Stimulated activated CD4-positive, alpha-beta T cell treated with anti-CD3 and anti-CD28 coated beads, Interleukin-15, amount 100 ng/mL, for 48 hours (primary cell): ENCODE measurements at regions not wholly inside any gene's neighbourhood (a gene's known extent, or its start where the extent isn't known, plus 50 kb on each side); places are given as distances from the start of the nearest gene placed in this dataset.
"Not testable (repeated sequence)": the region's sequence is repeated elsewhere in the genome, so short reads cannot be mapped to it uniquely, and the experiment has no call there.

Experiments used
- DNase-seq, 2 donors: peaks; one replicate each; pipeline ENCODE4 v3.0.0-alpha.2; 2020; ENCODE audit warnings: low read depth in 2 of 2

DNA sequence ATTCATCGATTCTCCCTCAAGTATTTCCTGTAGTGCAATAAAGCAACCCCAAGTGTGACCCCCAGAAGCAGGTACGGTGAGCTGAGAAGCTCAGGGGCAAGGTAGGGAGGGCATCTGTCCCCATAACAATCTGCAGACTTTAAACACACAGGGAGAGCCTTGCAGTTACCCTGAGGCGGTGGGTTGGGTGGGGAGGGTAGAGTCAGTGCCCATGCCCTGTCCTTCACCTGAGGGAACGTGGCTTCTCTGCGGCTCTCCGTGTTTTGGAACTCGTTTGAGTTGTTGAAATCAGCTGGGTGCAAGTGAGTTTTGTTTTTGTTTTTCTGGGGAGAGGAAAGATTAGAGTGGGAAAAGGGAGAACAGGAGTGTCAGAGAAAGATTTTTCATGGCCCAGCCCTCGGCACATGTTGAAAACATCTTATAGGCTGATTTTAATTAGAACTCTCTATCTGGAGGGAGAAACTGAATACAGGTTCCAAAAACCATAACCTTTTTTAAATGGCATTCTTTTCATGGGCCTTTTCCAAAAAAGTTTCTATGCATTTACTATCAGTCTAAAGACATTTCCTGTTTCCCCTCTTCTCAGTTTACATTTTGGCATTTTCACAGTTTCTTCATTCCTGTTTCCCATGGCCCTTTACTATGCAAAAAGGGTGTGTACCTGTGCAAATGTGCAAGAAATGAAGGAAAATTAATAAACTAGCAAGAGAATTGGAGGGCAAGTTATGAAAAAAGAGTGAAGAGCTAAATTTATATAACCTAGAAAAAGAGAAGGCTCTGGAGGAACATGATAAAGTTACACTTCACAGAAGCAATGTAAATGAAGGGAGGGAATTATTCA is 266.5 kb upstream of the VLDLR start:
- no peak for DNase-seq

- no peak for DNase-seq
Observed at GRCh38 chr9:2355697-2355983, 265.9 kb upstream of the VLDLR start.

- no peak for DNase-seq
Observed at GRCh38 chr9:2356041-2356790, 265.4 kb upstream of the VLDLR start.

- no peak for DNase-seq
Observed at GRCh38 chr9:2359891-2360471, 261.6 kb upstream of the VLDLR start.

GRCh38 chr9:2362150-2362549 is 259.4 kb upstream of the VLDLR start:
- DNase-seq, result no peak

GRCh38 chr9:2363138-2363745 is 258.3 kb upstream of the VLDLR start:
- no peak for DNase-seq

DNA sequence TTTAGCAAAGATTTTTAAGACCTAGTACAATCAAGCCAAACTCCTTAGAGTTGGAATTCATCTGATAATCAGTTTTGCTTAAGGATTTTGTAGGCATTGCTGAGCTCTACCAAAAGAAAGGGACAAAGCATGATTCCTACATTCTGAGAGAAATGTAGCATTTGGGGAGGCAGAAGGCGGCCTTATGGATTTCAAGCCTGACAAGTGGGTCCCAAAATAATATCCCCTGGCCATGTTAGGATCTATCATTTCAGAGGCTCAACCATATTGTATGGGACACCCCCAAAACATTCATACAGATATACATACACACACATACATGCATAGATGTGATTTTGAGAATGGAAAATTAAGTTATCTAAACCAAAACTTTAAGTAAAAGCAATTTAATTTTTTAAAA is 257.8 kb upstream of the VLDLR start:
- DNase-seq, result no peak

- DNase-seq, result no peak
Observed at GRCh38 chr9:2367970-2368369, 253.6 kb upstream of the VLDLR start.

DNA sequence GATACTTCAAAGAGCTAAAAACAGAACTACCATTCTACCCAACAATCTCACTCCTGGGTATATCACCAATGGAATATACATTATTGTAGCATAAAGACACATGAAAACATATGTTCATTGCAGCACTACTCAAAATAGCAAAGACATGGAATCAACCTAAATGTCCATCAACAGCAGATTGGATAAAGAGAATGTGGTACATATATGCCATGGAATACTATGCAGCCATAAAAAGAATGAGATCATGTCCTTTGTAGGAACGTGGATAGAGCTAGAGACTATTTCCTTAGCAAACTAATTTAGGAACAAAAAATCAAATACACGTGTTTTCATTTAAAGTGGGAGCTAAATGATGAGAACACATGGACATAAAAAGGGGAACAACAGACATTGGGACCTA is 247.9 kb upstream of the VLDLR start:
- DNase-seq, result no peak

DNA sequence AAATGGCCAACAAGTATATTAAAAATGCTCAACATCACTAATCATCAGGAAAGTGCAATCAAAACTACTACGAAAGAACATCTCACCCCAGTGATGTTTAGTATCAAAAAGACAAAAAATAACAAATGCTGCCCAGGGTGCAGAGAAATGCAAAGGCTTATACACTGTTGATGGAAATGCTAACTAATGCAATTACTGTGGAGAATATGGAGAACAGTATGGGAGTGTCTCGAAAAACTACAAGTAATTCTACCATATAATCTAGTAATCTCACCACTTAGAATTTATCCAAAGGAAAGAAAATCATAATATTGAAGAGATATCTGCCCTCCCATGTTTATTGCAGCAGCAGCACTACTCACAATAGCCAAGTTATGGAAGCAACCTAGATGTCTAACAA is 246.5 kb upstream of the VLDLR start:
- no peak for DNase-seq

GRCh38 chr9:2377117-2377516 is 244.5 kb upstream of the VLDLR start:
- DNase-seq, result no peak

DNA sequence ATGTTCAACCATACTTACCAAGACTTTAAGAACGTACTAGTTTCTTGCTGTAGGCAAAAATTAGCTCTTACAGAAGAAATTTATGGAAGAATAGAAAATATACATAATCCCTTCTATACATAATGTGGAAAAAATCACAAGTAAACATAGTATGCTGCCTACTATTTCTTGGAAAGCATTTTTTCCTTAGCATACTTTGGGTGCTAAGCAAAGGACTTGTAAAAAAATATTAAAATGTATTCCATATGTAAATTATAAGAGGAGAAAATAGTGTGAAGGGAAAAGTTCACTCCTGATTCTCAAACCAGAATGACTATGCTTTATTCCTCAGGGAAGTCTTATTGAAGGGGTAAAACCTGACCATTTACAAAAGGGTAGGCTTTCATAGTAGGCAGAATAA is 243.8 kb upstream of the VLDLR start:
- DNase-seq, result no peak

- no peak for DNase-seq
Observed at GRCh38 chr9:2378266-2378665, 243.3 kb upstream of the VLDLR start.

GRCh38 chr9:2378816-2379215 is 242.8 kb upstream of the VLDLR start:
- no peak for DNase-seq

- DNase-seq, result no peak
Observed at GRCh38 chr9:2384741-2385140, 236.8 kb upstream of the VLDLR start.

DNA sequence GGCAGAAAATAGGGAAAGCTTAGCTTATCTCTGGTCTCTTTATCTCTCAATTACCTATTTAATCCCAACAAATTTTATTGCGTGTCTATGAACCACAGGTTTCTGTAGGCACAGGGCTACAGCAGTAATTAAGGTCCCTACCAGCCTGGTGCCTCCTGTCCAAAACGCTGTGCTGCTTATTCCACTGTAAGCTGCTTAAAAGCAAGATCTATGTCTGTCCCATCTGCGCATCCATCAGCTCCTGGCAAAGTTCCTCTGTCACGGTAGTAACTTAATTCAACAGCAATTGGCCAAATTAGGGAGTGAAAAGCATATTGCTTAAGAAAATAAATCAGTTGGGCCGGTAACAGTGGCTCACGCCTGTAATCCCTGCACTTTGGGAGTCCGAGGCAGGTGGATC is 235.8 kb upstream of the VLDLR start:
- DNase-seq, result no peak

DNA sequence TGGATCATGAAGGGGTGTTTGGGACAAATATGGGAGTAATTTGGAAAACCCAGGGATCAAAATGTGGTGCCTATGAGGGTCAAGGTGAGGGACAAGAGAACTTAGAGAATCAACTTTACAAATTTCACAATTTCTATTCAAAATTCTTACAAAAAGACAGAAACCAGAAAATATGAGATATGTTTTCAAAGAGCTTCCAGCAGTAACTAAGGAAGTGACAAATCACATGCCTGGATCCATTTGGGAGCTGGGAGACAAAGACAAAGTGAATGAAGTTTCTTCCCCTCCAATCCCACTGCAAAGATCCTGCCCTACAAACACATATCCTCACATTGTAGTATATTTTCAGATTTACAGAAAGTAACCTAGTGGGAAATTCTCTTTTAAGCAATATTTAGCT is 235.0 kb upstream of the VLDLR start:
- no peak for DNase-seq

DNA sequence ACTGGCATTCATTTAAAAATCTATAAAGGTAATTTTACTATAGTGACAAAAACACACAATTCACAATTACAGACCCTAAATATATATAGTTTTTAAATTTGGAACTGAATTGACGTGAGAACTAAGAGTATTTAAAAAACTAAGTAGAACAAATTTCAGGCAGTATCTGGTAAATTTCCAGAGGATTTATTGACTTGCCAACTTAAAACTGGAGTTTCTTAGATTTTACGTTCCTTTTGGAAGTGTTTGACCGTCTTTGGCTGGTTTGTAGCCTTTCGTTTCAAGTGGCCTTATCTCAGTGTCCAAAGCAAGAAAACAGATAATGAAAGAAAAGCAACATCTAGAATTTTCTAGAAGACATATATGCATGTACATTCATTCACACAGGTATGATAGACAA is 234.4 kb upstream of the VLDLR start:
- DNase-seq, result no peak

DNA sequence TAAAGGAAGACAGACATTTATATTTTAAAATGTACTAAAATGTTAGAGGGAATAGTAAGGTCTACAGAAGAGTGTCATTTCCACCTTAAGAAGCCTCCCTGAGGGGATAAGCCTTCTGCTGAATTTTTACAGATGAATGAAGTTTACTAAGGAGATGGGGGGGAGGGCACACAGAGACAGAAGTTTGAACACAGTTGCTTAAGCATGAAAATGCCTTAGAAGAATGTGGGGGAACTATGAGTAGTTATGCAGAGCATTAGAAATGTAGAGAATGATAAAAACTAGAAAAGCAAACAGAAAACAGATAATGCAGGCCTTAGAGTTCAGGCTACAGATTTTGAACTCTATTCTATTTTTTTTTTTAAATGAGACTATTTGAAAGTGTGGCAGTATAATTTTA is 232.2 kb upstream of the VLDLR start:
- DNase-seq, result no peak

- no peak for DNase-seq
Observed at GRCh38 chr9:2390028-2390427, 231.6 kb upstream of the VLDLR start.

- DNase-seq, result not testable (repeated sequence)
Observed at GRCh38 chr9:2391509-2392132, 230.0 kb upstream of the VLDLR start.

DNA sequence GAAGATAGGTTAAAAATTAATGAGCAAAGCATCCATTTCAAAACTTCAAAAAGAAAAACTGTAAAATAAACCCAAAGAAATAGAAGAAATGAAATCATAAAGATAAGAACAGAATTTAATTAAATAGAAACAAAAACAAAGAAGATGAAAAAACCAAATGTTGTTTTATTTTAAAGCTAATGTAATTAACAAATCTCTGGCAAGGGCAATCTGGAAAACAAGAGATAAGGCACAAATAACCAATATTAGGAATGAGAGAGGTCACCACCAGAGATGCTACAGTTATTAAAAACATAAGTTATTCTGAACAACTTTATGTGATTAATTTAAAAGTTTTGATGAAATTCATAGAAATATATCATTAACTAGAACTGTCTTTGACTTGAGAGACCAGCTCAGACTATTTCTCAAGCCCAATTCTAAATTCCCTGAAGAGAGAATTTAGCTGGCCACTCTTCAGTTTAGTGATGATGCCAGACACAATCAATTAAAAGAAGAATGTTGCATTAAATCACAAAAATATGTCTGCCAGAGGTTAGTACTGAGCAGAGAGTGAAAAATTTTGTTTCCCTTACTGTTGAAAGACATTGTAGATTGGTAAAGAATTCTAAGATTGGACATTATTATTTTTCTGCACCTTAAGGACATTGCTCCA is 227.4 kb upstream of the VLDLR start:
- DNase-seq, result not testable (repeated sequence)
